HEK293 (cell line): ENCODE measurements at regions not wholly inside any gene's neighbourhood (a gene's known extent, or its start where the extent isn't known, plus 50 kb on each side); places are given as distances from the start of the nearest gene placed in this dataset.

Experiments used
- CTCF ChIA-PET: fragments of 350-600 bp; formaldehyde crosslinking; extraction: SDS; loops from one replicate; lab custom pipeline; 2021; ENCODE audit warnings: antibody characterized with exemption; lab: Yijun Ruan, JAX
- POLR2A ChIA-PET: fragments of 300-600 bp; formaldehyde crosslinking; extraction: SDS; loops from one replicate; lab custom pipeline; 2020; ENCODE audit warnings: antibody characterized with exemption, inconsistent platforms; lab: Yijun Ruan, JAX
- H3K27ac ChIP-seq: fragments of 200-500 bp; sonication (Bioruptor generic); 2 replicates; pipeline ENCODE4 v1.5.1; 2014; ENCODE audit warnings: low read depth, low read length, control low read depth, inconsistent platforms; ENCODE audit errors: extremely low read depth
- H3K36me3 ChIP-seq, 2 experiments: fragments of 200-500 bp in 1 of 2; sonication (Bioruptor generic) in 1 of 2; 1 replicate in 1 of 2; 2 replicates in 1 of 2; pipeline ENCODE4 v1.5.1; 2014 to 2017; ENCODE audit warnings: inconsistent platforms in 2 of 2, low read length in 2 of 2; ENCODE audit not compliant: control insufficient read depth in 2 of 2, insufficient read depth in 1 of 2
- H3K4me1 ChIP-seq: fragments of 200-500 bp; sonication (Bioruptor generic); 2 replicates; pipeline ENCODE4 v1.5.1; 2014; ENCODE audit warnings: mild to moderate bottlenecking, low read length, inconsistent platforms; ENCODE audit not compliant: control insufficient read depth, insufficient read depth
- H3K4me3 ChIP-seq: 2 replicates; pipeline ENCODE4 v1.5.1; 2011; ENCODE audit warnings: low read depth, mild to moderate bottlenecking, control low read depth, low read length, moderate library complexity
- H3K9me3 ChIP-seq: fragments of 200-500 bp; sonication (Bioruptor generic); 2 replicates; pipeline ENCODE4 v1.5.1; 2014; ENCODE audit warnings: low read depth, low read length, inconsistent platforms; ENCODE audit not compliant: control insufficient read depth, insufficient read depth
- KLF1 ChIP-seq: fragments of 450-650 bp; formaldehyde crosslinking; IDR thresholded peaks from 2 replicates; pipeline ENCODE4 v1.5.1; 2016; ENCODE audit warnings: missing biosample characterization, missing genetic modification characterization
- KLF17 ChIP-seq: fragments of 450-650 bp; formaldehyde crosslinking; IDR thresholded peaks from 2 replicates; pipeline ENCODE4 v1.5.1; 2016; ENCODE audit warnings: missing biosample characterization, missing genetic modification characterization
- MEIS1 ChIP-seq: sonication (generic); formaldehyde crosslinking; IDR thresholded peaks from 2 replicates; pipeline ENCODE4 v1.8.1; 2022; ENCODE audit warnings: missing genetic modification reagents, mild to moderate bottlenecking, borderline replicate concordance
- PATZ1 ChIP-seq: fragments of 450-650 bp; formaldehyde crosslinking; IDR thresholded peaks from 2 replicates; pipeline ENCODE4 v1.5.1; 2016; ENCODE audit warnings: missing biosample characterization, missing genetic modification characterization
- YY1 ChIP-seq: fragments of 450-650 bp; formaldehyde crosslinking; IDR thresholded peaks from 2 replicates; pipeline ENCODE4 v1.5.1; 2018; ENCODE audit warnings: missing biosample characterization, missing genetic modification characterization
- ZBTB1 ChIP-seq: fragments of 450-650 bp; formaldehyde crosslinking; IDR thresholded peaks from 2 replicates; pipeline ENCODE4 v1.5.1; 2016; ENCODE audit warnings: missing biosample characterization, missing genetic modification characterization
- ZFHX2 ChIP-seq: fragments of 450-650 bp; formaldehyde crosslinking; conservative IDR thresholded peaks from 2 replicates; pipeline ENCODE4 v1.5.1; 2016; ENCODE audit warnings: missing biosample characterization, missing genetic modification characterization
- ZFP41 ChIP-seq: fragments of 450-650 bp; formaldehyde crosslinking; IDR thresholded peaks from 2 replicates; pipeline ENCODE4 v1.5.1; 2016; ENCODE audit warnings: missing biosample characterization, missing genetic modification characterization, borderline replicate concordance
- ZNF112 ChIP-seq: fragments of 450-650 bp; formaldehyde crosslinking; IDR thresholded peaks from 2 replicates; pipeline ENCODE4 v1.5.0; 2017; ENCODE audit warnings: missing biosample characterization, missing genetic modification characterization
- ZNF133 ChIP-seq: fragments of 450-650 bp; formaldehyde crosslinking; IDR thresholded peaks from 2 replicates; pipeline ENCODE4 v1.5.1; 2016; ENCODE audit warnings: missing biosample characterization, missing genetic modification characterization
- ZNF26 ChIP-seq: fragments of 450-650 bp; formaldehyde crosslinking; IDR thresholded peaks from 2 replicates; pipeline ENCODE4 v1.5.1; 2016; ENCODE audit warnings: missing biosample characterization, missing genetic modification characterization
- ZNF274 ChIP-seq, 2 experiments: fragments of 200-500 bp in 1 of 2; fragments of 450-650 bp in 1 of 2; sonication (Bioruptor generic) in 1 of 2; formaldehyde crosslinking in 1 of 2; IDR thresholded peaks; 2 replicates each; pipeline versions ENCODE4 v1.5.1 to v1.6.1; 2014 to 2016; ENCODE audit warnings: borderline replicate concordance in 1 of 2, inconsistent platforms in 1 of 2, low read length in 1 of 2, missing biosample characterization in 1 of 2, missing genetic modification characterization in 1 of 2
- ZNF350 ChIP-seq: fragments of 450-650 bp; formaldehyde crosslinking; IDR thresholded peaks from 2 replicates; pipeline ENCODE4 v1.5.0; 2017; ENCODE audit warnings: missing biosample characterization, mild to moderate bottlenecking, missing genetic modification characterization
- ZNF354C ChIP-seq: fragments of 450-650 bp; formaldehyde crosslinking; IDR thresholded peaks from 2 replicates; pipeline ENCODE4 v1.5.1; 2016; ENCODE audit warnings: missing biosample characterization, missing genetic modification characterization, low read depth, borderline replicate concordance
- ZNF585B ChIP-seq: fragments of 450-650 bp; formaldehyde crosslinking; IDR thresholded peaks from 2 replicates; pipeline ENCODE4 v1.5.1; 2016; ENCODE audit warnings: missing biosample characterization, missing genetic modification characterization
- ZNF600 ChIP-seq: fragments of 450-650 bp; formaldehyde crosslinking; IDR thresholded peaks from 2 replicates; pipeline ENCODE4 v1.5.1; 2016; ENCODE audit warnings: missing biosample characterization, missing genetic modification characterization
- ZNF624 ChIP-seq: fragments of 450-650 bp; formaldehyde crosslinking; IDR thresholded peaks from 2 replicates; pipeline ENCODE4 v1.5.1; 2017; ENCODE audit warnings: missing biosample characterization, missing genetic modification characterization
- ZNF629 ChIP-seq: fragments of 450-650 bp; formaldehyde crosslinking; IDR thresholded peaks from 2 replicates; pipeline ENCODE4 v1.5.1; 2017; ENCODE audit warnings: missing biosample characterization, missing genetic modification characterization
- ZNF692 ChIP-seq: fragments of 450-650 bp; formaldehyde crosslinking; IDR thresholded peaks from 2 replicates; pipeline ENCODE4 v1.5.1; 2016; ENCODE audit warnings: missing biosample characterization, missing genetic modification characterization
- ZNF707 ChIP-seq: fragments of 450-650 bp; formaldehyde crosslinking; IDR thresholded peaks from 2 replicates; pipeline ENCODE4 v1.5.1; 2016; ENCODE audit warnings: missing biosample characterization, missing genetic modification characterization
- ZNF768 ChIP-seq: fragments of 450-650 bp; formaldehyde crosslinking; IDR thresholded peaks from 2 replicates; pipeline ENCODE4 v1.5.1; 2018; ENCODE audit warnings: missing biosample characterization, mild to moderate bottlenecking, missing genetic modification characterization
- ZNF776 ChIP-seq: fragments of 450-650 bp; formaldehyde crosslinking; IDR thresholded peaks from 2 replicates; pipeline ENCODE4 v1.5.0; 2017; ENCODE audit warnings: missing biosample characterization, missing genetic modification characterization, borderline replicate concordance
- ZNF785 ChIP-seq: fragments of 450-650 bp; formaldehyde crosslinking; IDR thresholded peaks from 2 replicates; pipeline ENCODE4 v1.5.1; 2016; ENCODE audit warnings: missing biosample characterization, missing genetic modification characterization
- TF ChIP-seq, protein P1 (sequence below): fragments of 450-650 bp; formaldehyde crosslinking; IDR thresholded peaks from 2 replicates; pipeline ENCODE4 v1.5.1; 2016; ENCODE audit warnings: missing biosample characterization, missing genetic modification characterization, low read depth
- TF ChIP-seq, protein P2 (sequence below): fragments of 450-650 bp; formaldehyde crosslinking; IDR thresholded peaks from 2 replicates; pipeline ENCODE4 v1.5.1; 2017; ENCODE audit warnings: missing biosample characterization, missing genetic modification characterization
- TF ChIP-seq, protein P3 (sequence below): fragments of 450-650 bp; formaldehyde crosslinking; IDR thresholded peaks from 2 replicates; pipeline ENCODE4 v1.5.1; 2016; ENCODE audit warnings: missing biosample characterization, missing genetic modification characterization

DNA sequence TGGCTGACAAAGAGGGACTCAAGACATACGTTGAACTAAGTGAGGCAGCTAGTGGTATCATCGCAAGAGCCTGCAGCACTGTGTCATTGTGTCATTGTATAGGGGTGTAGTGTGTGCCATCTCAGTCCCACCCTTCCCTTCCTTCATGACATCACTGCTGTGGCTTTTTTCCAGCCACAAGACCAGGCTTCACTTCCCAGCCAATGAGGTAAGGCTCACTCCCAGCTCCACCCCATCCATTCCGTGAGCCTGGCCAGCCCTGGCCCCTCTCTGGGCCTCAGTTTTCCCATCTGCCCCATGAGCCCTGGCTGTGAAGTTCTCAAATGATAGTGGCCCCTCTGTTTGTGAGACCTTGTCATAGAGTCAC is 134.3 kb upstream of the ZMIZ1 start:
- Histone ChIP-seq H3K4me3 (no peak overlapping the region), H3K27ac (no peak overlapping the region), H3K36me3 (no peaks in the 10 kb centered on the region), H3K9me3 (no peaks in the 10 kb centered on the region), H3K4me1 (no peaks in the 10 kb centered on the region)
- CTCF ChIA-PET = no interaction called here
- POLR2A ChIA-PET = interaction anchor here (0.7 kb wide), 1 partner anchor 27 kb away, joined by 3 read pairs; no protein-coding TSS in a partner anchor
- TF ChIP-seq ZNF354C (no peak), ZNF707 (tag by site-specific recombination) (no peak), ZBTB1 (tag by site-specific recombination) (no peak), ZFHX2 (tag by site-specific recombination) (no peak), ZNF133 (tag by site-specific recombination) (no peak), ZNF585B (tag by site-specific recombination) (no peak), KLF17 (peak; percentile 85; the same call in 1 of the 2 replicates), KLF1 (peak; percentile 85), YY1 (tag by site-specific recombination) (no peak), MEIS1 (CRISPR knock-in tag) (no peak), ZNF785 (no peak), ZNF26 (tag by site-specific recombination) (no peak), ZNF624 (no peak), ZNF768 (tag by site-specific recombination) (no peak), ZNF692 (tag by site-specific recombination) (0 out of 2 replicates have a peak, but pooled peaks have one; percentile 23), ZFP41 (tag by site-specific recombination) (no peak), ZNF350 (tag by site-specific recombination) (no peak), ZNF274 (IDR thresholded peaks at IDR 0.05; ENCODE audit: low read length) (no peak), ZNF274 (tag by site-specific recombination; IDR thresholded peaks at IDR 0.05; ENCODE audit: borderline replicate concordance) (no peak), PATZ1 (tag by site-specific recombination) (peak; percentile 33; the same call in 1 of the 2 replicates), ZNF112 (tag by site-specific recombination) (no peak), ZNF776 (tag by site-specific recombination) (no peak), ZNF600 (peak; percentile 66; the same call in 1 of the 2 replicates), ZNF629 (tag by site-specific recombination) (peak; percentile 79)
- TF ChIP-seq, protein P1, sequence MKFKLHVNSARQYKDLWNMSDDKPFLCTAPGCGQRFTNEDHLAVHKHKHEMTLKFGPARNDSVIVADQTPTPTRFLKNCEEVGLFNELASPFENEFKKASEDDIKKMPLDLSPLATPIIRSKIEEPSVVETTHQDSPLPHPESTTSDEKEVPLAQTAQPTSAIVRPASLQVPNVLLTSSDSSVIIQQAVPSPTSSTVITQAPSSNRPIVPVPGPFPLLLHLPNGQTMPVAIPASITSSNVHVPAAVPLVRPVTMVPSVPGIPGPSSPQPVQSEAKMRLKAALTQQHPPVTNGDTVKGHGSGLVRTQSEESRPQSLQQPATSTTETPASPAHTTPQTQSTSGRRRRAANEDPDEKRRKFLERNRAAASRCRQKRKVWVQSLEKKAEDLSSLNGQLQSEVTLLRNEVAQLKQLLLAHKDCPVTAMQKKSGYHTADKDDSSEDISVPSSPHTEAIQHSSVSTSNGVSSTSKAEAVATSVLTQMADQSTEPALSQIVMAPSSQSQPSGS (tag by site-specific recombination) = peak; percentile 75
- TF ChIP-seq, protein P2, sequence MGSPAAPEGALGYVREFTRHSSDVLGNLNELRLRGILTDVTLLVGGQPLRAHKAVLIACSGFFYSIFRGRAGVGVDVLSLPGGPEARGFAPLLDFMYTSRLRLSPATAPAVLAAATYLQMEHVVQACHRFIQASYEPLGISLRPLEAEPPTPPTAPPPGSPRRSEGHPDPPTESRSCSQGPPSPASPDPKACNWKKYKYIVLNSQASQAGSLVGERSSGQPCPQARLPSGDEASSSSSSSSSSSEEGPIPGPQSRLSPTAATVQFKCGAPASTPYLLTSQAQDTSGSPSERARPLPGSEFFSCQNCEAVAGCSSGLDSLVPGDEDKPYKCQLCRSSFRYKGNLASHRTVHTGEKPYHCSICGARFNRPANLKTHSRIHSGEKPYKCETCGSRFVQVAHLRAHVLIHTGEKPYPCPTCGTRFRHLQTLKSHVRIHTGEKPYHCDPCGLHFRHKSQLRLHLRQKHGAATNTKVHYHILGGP (tag by site-specific recombination) = no peak
- TF ChIP-seq, protein P3, sequence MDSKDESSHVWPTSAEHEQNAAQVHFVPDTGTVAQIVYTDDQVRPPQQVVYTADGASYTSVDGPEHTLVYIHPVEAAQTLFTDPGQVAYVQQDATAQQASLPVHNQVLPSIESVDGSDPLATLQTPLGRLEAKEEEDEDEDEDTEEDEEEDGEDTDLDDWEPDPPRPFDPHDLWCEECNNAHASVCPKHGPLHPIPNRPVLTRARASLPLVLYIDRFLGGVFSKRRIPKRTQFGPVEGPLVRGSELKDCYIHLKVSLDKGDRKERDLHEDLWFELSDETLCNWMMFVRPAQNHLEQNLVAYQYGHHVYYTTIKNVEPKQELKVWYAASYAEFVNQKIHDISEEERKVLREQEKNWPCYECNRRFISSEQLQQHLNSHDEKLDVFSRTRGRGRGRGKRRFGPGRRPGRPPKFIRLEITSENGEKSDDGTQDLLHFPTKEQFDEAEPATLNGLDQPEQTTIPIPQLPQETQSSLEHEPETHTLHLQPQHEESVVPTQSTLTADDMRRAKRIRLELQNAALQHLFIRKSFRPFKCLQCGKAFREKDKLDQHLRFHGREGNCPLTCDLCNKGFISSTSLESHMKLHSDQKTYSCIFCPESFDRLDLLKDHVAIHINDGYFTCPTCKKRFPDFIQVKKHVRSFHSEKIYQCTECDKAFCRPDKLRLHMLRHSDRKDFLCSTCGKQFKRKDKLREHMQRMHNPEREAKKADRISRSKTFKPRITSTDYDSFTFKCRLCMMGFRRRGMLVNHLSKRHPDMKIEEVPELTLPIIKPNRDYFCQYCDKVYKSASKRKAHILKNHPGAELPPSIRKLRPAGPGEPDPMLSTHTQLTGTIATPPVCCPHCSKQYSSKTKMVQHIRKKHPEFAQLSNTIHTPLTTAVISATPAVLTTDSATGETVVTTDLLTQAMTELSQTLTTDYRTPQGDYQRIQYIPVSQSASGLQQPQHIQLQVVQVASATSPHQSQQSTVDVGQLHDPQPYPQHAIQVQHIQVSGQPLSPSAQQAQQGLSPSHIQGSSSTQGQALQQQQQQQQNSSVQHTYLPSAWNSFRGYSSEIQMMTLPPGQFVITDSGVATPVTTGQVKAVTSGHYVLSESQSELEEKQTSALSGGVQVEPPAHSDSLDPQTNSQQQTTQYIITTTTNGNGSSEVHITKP (tag by site-specific recombination) = 0 out of 2 replicates have a peak, but pooled peaks have one; percentile 27
